ENCODE measurements at regions not wholly inside any gene's neighbourhood (a gene's known extent, or its start where the extent isn't known, plus 50 kb on each side); places are given as distances from the start of the nearest gene placed in this dataset.

DNA sequence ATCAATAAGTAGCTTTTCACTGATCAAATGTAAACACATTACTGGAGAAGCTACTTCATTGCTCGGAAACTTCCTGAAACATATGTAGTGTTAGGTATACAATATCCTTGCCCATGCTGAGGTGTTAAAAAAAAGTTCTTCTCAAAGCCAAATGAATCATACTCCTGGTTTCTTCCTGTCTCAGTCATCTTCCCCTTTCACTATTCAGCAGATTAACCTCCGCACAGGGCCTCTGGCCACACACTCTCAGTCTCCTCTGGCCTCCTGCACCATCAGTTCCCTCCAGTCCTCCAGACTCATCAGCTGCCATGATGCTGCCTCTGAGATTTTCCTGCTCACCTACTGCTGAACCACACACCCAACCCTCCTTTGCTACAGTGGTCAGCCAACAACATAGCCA lies 70.5 kb upstream of the BOC start:
- peak; percentile 3 to 28 for DNase-seq

- no peak for DNase-seq
Measured at GRCh38 chr3:113141543-113141942, 69.8 kb upstream of the BOC start.

DNA sequence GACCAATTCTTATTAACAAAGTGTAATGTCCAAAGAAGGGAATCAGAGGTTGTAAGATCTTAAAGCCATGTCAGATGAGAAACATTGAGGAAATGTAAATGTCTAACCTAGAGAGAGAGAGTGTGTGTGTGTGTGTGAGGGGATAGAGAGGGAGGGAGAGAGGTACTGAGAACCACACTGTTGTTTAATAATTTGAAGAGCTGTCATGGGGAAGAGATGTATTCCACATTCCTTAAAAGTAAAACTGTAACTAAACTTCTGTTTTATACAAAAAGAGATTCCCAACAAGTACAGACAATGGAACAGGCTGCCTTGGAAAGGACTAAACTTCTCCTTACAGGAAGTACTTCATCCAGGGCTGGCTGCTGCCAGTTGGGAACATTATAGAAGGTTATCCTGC lies 68.9 kb upstream of the BOC start:
- no peak for DNase-seq

GRCh38 chr3:113143353-113143752 lies 68.0 kb upstream of the BOC start:
- no peak for DNase-seq

DNA sequence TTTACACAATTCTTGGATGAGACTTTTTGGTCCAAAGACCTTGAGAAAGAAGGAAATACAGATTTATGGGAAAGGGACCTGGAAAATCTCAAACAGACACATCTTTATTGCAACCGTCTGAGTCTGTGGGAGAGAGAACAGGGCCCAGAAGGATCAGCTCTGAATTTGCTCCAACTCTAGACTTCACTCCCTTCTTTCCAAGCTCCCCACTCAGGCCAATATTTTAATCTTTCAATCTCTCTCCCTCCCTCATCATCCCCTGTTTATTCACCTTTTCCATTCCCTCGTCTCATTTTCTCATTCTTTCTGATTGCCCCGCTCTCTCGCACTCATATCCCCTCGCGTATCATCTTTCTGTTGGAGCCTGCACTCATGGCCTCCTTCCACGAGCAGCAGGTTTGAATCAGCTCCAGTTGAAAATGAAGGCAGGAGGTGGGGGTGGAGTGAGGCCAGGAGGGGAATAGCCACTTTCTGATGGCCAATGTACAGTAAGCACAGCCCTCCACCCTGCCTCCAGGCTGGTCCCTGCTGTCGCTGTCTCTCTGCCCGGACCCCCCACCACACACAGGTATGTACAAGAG lies 63.6 kb upstream of the BOC start:
- no peak for DNase-seq

GRCh38 chr3:113148284-113148683 lies 63.1 kb upstream of the BOC start:
- no peak for DNase-seq

DNA sequence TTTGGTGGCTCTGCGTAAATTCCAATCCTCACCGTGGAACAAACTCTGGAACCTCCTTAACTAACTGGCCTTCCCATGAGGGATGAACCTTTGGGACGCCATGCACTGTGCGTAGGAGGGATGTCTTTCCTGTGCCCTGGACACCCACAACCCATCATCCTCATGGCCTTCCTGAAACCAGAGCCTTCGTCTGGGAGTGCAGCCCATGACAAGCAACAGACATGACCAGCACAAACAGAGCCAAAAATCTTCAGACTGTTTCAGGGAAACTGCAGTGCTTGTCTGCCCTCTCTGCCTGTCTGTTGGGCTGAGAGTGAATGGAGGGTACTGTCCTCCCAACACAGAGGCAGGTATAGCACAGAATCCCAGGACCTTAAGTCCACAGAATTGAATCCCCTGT lies 61.1 kb upstream of the BOC start:
- DNase-seq = no peak

- DNase-seq = no peak
Measured at GRCh38 chr3:113151461-113152031, 59.8 kb upstream of the BOC start.

DNA sequence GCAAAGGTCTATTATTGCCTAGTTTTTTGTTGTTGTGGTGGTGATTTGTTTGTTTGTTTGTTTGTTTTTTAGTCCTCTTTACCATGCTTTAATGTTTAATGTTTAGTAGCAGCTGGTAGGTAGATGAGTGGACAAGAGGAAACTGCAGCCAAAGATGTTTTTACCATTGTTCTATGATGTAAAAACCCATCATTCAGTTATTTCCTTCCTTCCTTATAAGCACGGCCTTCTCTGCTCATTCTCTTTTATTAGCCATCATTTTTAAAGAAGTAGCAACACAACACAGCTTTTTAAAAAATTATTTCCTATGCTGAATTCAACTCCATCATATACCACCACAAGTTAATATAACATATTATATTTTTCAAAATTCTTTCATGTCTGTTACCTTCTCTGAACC lies 58.5 kb upstream of the BOC start:
- no peak for DNase-seq

DNA sequence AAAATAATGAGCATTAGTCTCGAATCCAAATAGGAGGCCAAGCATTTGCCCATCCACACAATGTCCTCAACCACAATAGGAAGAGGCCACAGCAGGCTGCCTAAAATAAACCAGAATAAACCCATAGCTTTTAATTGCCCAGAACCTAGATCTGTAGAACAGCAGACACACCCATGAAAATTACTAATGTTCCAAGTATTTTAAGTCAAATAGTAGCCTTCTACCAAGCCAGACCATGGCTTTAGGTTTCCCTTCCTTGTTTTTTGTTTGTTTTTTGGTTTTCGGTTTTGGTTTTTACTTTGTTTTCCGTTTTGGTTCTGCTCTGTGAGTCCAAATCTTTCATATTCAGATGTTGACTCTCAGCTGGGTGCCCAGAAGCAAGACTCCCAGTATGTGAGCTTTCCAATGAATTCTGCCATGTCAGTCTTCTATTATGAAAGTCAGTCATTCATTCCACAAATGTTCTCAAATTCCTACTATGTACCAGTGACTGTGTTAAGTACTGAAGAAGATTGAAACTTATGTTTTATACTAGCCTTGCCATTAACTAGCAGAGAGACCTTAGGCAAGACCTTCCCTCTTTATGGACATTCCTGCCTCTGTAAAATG lies 57.8 kb upstream of the BOC start:
- no peak for DNase-seq

DNA sequence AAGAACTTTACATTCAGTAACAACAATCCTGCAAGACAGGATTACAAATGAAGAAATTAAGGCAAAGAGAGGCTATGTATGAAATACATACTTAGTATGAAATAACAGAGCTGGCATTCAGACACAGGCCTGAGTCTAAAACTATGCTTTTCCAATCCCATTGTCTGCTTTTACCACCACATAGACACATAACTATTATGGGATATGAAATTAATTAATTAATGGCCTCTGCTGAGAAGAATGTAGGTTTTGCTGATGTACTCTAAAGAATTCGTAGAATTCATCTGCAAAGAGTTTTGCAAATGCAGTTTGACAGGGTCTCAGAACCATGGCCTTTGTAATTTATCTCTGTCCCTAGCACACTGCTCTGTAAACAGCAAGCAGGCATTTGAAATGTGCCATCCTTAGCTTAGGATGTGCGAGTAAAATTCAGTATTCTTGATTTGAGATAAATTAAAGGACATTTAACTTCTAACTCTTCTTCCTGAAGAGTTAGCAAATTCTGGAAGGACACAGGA lies 54.5 kb upstream of the BOC start:
- no peak for DNase-seq

- no peak for DNase-seq
Measured at GRCh38 chr3:113157408-113158030, 53.8 kb upstream of the BOC start.

- DNase-seq = no peak
Measured at GRCh38 chr3:113158171-113158570, 53.2 kb upstream of the BOC start.
